Aorta (tissue), 5 donors: ENCODE measurements at regions not wholly inside any gene's neighbourhood (a gene's known extent, or its start where the extent isn't known, plus 50 kb on each side); places are given as distances from the start of the nearest gene placed in this dataset.
"Not testable (repeated sequence)": the region's sequence is repeated elsewhere in the genome, so short reads cannot be mapped to it uniquely, and the experiment has no call there.

Experiments
- ATAC-seq: fragments of 200-7000 bp; cut with Tn5 transposase; one replicate; pipeline ENCODE4 v1.9.1; 2022; ENCODE audit warnings: moderate library complexity; ENCODE audit not compliant: low FRiP score
- DNase-seq, 2 donors: peaks; one replicate each; pipeline ENCODE4 v3.0.0-alpha.2; 2020
- H3K27ac ChIP-seq, 2 donors: one replicate each; pipeline ENCODE4 v1.5.1; 2013; ENCODE audit warnings: low read length in 2 of 2, mild to moderate bottlenecking in 2 of 2, moderate library complexity in 2 of 2, control low read depth in 1 of 2, inconsistent platforms in 1 of 2, low read depth in 1 of 2
- H3K27me3 ChIP-seq, 2 donors: one replicate each; pipeline ENCODE4 v1.6.1; 2013; ENCODE audit warnings: control low read depth in 1 of 2, low read length in 1 of 2, mild to moderate bottlenecking in 1 of 2, moderate library complexity in 1 of 2; ENCODE audit not compliant: insufficient read depth in 2 of 2, control insufficient read depth in 1 of 2
- H3K36me3 ChIP-seq, 2 donors: one replicate each; pipeline ENCODE4 v1.6.1; 2013; ENCODE audit warnings: control low read depth in 1 of 2, low read length in 1 of 2, mild to moderate bottlenecking in 1 of 2; ENCODE audit not compliant: insufficient read depth in 2 of 2, control insufficient read depth in 1 of 2
- H3K4me1 ChIP-seq, 2 donors: one replicate each; pipeline ENCODE4 v1.6.1; 2013; ENCODE audit warnings: low read length in 2 of 2, control low read depth in 1 of 2, mild to moderate bottlenecking in 1 of 2, moderate library complexity in 1 of 2; ENCODE audit not compliant: insufficient read depth in 2 of 2, control insufficient read depth in 1 of 2
- H3K4me3 ChIP-seq, 2 donors: one replicate each; pipeline ENCODE4 v1.5.1; 2013; ENCODE audit warnings: low read length in 2 of 2, control low read depth in 1 of 2, mild to moderate bottlenecking in 1 of 2
- H3K9me3 ChIP-seq: one replicate; pipeline ENCODE4 v1.6.1; 2013; ENCODE audit warnings: mild to moderate bottlenecking, low read length; ENCODE audit not compliant: control insufficient read depth
- WGBS, 2 donors: extraction: QIAGEN DNeasy Blood & Tissue Kit; methylation state at CpG; one replicate each; pipeline ENCODE4 v1.1.7; 2013; 5-methylcytosine and 5-hydroxymethylcytosine counted together
- intact Hi-C, 2 donors: fragments of 100-400 bp; cut with DNase I; formaldehyde crosslinking; loops; one replicate each; pipeline versions ENCODE4 v1.14.2 to v1.15.0; 2022
- donor health status: healthy with polysubstance abuse.
- donor health status: Bipolar disorder and iron deficiency.
- donor health status: DM: no; HTN: no; CAD: no.
- donor health status: DM: no; HTN: no; CAD: no.
- donor health status: DM: yes; HTN: yes; CAD: no.

DNA sequence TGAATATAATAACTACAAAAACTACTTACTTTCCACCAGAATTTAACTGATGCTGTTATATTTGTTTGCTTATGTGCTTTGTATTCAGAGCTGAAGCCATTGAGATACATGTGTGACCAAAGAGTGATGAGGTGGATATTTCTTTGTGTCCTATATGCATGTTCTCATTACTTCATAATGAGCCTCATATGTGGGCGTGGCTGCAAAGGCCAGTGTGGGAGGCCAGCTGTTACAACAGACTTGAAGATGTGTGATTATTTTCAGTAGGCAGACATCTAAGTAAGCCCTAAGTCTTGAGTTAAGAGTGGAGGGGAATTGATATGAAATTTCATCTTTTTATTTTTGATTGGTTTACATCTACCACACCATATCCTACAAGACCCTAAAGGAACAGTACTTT is 163.3 kb upstream of the PRSS12 start:
- ATAC-seq, intact Hi-C loops, DNase-seq, H3K36me3 ChIP-seq, H3K27ac ChIP-seq, H3K4me1 ChIP-seq, H3K4me3 ChIP-seq, H3K27me3 ChIP-seq, H3K9me3 ChIP-seq: not testable (repeated sequence)
- 43 to 46% methylated on average over 1 of the region's 1 CpG for WGBS, 2 donors

DNA sequence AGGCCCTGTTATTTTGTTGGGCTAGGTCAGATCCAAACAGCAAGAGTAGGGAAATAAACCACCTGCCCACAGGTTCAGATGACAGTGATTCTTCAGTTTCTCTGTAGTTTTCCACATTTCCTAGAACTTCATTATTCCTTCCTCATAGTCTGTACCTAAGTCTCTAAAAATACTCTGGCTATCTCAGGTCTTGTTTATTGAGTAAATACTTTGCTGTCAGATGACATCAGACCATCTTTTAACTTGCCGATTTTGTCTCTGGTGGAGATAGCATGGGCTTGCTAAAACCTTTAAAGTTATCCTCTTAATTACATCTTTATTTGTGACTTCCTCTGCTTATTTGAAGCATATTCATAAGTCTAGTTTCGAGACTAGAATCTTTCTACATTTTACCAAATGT is 155.1 kb upstream of the METTL14 start:
- ATAC-seq, intact Hi-C loops: not testable (repeated sequence)

DNA sequence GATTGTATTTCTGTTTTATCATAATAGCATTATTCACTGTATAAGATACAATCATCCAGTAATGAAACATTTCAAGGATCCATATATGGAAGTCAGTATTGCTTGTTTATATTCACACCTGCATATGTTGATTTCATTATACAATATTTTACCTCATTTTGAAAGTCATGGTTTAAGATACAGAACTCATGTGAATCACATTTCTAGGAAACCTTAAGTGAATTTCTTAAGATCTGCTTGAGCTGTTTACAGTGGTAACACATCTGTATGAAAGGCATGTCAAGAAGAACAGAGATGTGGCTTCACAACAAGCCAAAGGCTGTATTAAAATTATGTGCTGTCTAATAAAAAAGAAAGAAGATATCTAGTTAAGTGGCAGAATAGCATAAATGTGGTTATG is 153.2 kb upstream of the METTL14 start:
- intact Hi-C loops, H3K36me3 ChIP-seq, H3K27me3 ChIP-seq, H3K4me1 ChIP-seq, H3K27ac ChIP-seq, H3K4me3 ChIP-seq, DNase-seq, H3K9me3 ChIP-seq, ATAC-seq: not testable (repeated sequence)

More for the DNA sequence above, 155.1 kb upstream of the METTL14 start:
- not testable (repeated sequence) for H3K4me1 ChIP-seq, H3K27ac ChIP-seq, H3K9me3 ChIP-seq, H3K36me3 ChIP-seq, DNase-seq, H3K4me3 ChIP-seq, H3K27me3 ChIP-seq
- WGBS, 2 donors = 55 to 65% methylated on average over 2 of the region's 2 CpGs

DNA sequence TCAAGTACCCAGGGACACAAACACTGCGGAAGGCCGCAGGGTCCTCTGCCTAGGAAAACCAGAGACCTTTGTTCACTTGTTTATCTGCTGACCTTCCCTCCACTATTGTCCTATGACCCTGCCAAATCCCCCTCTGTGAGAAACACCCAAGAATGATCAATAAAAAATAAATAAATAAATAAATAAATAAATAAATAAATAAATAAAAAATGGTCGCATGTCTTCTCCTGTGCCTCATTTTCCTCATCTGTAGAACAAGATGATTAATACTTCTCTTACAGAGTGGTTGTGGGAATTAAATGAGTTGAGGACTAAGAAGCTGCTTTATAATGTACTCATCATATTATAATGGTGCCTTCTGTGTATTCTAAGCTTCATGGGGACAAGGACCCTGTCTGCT is 149.4 kb upstream of the METTL14 start:
- H3K36me3 ChIP-seq, H3K4me3 ChIP-seq, DNase-seq, H3K9me3 ChIP-seq, intact Hi-C loops, H3K4me1 ChIP-seq, ATAC-seq, H3K27ac ChIP-seq, H3K27me3 ChIP-seq: not testable (repeated sequence)
- 91 to 92% methylated on average over 3 of the region's 3 CpGs for WGBS, 2 donors

DNA sequence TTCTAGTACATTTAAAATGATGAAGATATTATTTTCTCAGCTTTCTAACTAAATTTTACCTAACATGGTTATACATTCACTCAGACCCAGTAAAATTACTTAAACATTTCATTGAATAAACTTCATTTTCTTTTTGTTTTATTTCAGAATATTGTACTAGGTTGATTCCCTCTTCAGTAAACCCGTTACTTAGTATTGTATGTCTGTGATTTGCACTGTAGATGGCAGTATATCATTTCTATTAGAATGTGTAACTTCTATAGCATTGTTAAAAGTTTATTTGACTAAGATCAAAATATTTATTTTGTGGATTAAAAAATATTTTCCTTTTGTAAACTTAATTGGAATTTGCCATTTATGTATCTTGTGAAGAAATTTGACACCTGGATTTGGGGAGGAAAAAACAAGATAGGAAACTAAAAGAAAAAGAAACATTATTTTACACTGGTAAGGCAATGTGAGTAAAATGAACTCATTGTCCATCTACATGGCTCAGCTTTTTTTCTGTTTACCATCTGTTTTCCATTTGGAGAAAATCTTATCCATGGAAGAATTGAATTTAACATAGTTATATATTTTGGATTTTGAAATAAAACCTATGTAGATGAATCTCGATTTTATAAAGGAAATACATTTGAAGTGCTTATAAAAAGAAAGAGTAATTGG is 145.6 kb upstream of the METTL14 start:
- H3K4me3 ChIP-seq, H3K4me1 ChIP-seq, H3K27ac ChIP-seq, H3K36me3 ChIP-seq, H3K9me3 ChIP-seq, ATAC-seq, DNase-seq, H3K27me3 ChIP-seq, intact Hi-C loops: not testable (repeated sequence)
- WGBS, 2 donors = 43 to 51% methylated on average over 2 of the region's 2 CpGs

DNA sequence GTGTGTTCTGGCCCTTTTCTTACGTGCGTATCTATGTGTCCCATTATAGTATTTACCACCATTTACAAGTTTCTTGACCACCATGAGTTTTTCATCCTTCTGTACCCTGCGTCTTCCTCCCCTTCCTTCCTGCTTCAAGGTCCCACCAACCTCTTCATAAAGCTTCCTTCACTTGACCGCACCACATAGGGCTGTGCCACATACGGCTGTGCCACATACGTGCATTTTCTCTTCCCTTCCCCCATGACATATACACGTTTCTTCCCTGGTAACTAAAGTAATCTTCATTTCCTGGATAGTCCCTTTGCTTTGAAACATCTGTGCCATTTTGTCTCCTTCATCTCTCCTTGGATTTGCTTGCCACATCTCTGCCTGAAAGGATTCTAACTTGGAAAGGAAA is 128.6 kb upstream of the METTL14 start:
- H3K9me3 ChIP-seq, H3K27ac ChIP-seq, H3K27me3 ChIP-seq, H3K4me1 ChIP-seq, DNase-seq, H3K36me3 ChIP-seq, H3K4me3 ChIP-seq, intact Hi-C loops, ATAC-seq: not testable (repeated sequence)
- 76 to 82% methylated on average over 6 to 7 of the region's 7 CpGs for WGBS, 2 donors

DNA sequence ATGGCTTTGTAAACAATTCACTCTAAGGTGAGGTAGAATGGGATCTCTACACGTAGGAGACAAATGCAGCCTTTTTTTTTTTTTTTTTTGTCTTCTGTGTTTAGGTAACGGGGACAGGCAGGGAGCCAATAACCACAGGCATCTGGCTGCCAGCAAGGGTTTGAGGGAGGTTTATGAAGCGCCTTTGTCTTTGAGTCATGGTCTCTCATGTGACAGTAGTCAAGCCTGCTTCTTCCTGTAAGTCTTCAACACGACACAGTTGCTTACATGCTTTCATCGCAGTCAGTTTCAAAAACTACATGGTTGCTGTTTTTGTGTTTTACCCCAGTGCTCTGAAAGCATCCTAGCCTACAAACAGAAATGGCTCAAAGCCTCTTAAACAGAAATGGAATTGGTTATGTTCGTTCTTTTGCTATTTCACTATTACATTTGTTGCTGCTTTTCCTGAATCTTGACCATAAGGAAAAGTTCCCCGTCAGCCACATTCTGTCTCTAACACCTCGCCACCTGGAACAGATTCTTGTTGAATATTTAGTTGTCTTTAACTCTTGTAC is 127.8 kb upstream of the METTL14 start:
- DNase-seq = no peak
- 52 to 61% methylated on average over 8 of the region's 8 CpGs for WGBS, 2 donors
- no peak for ATAC-seq
- intact Hi-C loops = no loop called here
- H3K27me3 ChIP-seq = no peaks in the 10 kb centered on the region
- H3K4me1 ChIP-seq = no peaks in the 10 kb centered on the region
- no peaks in the 10 kb centered on the region for H3K9me3 ChIP-seq
- H3K4me3 ChIP-seq = no peak overlapping the region
- no peaks in the 10 kb centered on the region for H3K36me3 ChIP-seq
- H3K27ac ChIP-seq = no peak overlapping the region

DNA sequence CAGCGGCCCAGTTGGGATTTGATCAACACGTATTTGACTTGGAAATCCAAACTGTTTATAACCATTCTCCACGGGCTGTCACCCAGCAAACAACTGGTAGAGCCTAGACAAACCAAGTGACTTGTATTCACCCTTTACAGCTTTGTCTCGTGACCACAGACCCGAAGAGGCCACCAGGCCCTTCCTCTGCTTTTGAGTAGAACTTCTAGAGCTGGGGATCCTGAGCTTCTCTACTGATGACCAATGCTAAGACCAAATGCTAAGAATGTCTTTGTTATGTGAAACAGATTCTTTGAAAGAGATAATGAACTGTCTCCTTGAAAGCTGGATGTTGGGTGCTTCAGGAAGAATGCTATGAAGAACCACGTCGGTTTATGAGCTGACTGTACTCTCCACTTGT is 127.0 kb upstream of the METTL14 start:
- H3K4me3 ChIP-seq, ATAC-seq, H3K27ac ChIP-seq, H3K4me1 ChIP-seq, intact Hi-C loops, H3K27me3 ChIP-seq, H3K9me3 ChIP-seq, DNase-seq, H3K36me3 ChIP-seq: not testable (repeated sequence)
- 71 to 79% methylated on average over 4 to 5 of the region's 7 CpGs for WGBS, 2 donors

DNA sequence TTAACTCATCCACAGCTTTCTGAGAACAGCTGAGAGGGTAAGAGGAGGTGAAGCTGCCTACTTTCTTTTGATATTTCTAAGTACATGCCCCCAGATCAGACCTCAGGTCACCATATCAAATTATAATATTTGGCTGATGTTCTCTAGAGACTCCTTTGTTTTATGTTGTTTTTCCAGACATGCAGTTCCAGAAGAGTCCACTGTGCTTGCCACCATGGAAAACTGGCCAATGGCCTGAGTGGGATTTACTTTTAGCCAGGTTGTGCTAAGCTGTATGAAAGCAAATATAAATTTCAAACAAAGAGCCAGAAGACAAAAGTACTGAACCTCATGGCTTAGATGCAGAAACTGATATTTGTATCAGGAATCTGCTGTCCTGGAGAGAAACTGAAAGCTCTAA is 123.6 kb upstream of the METTL14 start:
- H3K27ac ChIP-seq, H3K36me3 ChIP-seq, H3K27me3 ChIP-seq, H3K4me1 ChIP-seq, H3K9me3 ChIP-seq, H3K4me3 ChIP-seq, DNase-seq, intact Hi-C loops, ATAC-seq: not testable (repeated sequence)
